Upper lobe of right lung (tissue), 1 donor: ENCODE measurements at regions not wholly inside any gene's neighbourhood (a gene's known extent, or its start where the extent isn't known, plus 50 kb on each side); places are given as distances from the start of the nearest gene placed in this dataset.

Source experiments
- ATAC-seq: fragments of 200-7000 bp; cut with Tn5 transposase; one replicate; pipeline ENCODE4 v1.9.1; 2020; ENCODE audit warnings: mild to moderate bottlenecking, moderate library complexity
- DNase-seq: peaks from one replicate; pipeline ENCODE4 v3.0.0-alpha.2; 2020
- H3K27ac ChIP-seq: fragments of 200-600 bp; one replicate; pipeline ENCODE4 v1.8.0; 2022
- H3K27me3 ChIP-seq: fragments of 200-600 bp; one replicate; pipeline ENCODE4 v1.8.0; 2022; ENCODE audit warnings: mild to moderate bottlenecking
- H3K36me3 ChIP-seq: fragments of 200-600 bp; one replicate; pipeline ENCODE4 v1.8.0; 2022
- H3K4me1 ChIP-seq: fragments of 200-600 bp; one replicate; pipeline ENCODE4 v1.8.0; 2022
- H3K4me3 ChIP-seq: fragments of 200-600 bp; one replicate; pipeline ENCODE4 v1.8.0; 2022; ENCODE audit warnings: mild to moderate bottlenecking
- H3K9me3 ChIP-seq: fragments of 200-600 bp; one replicate; pipeline ENCODE4 v1.8.0; 2022
- intact Hi-C: fragments of 100-400 bp; cut with DNase I; formaldehyde crosslinking; loops from one replicate; pipeline ENCODE4 v1.11.0; 2022
- TF ChIP-seq, protein P1 (sequence below): fragments of 200-600 bp; IDR thresholded peaks from one replicate; pipeline ENCODE4 v1.8.0; 2022; ENCODE audit warnings: antibody characterized with exemption
- donor health status: DM: no; HTN: yes; CAD: no; lungs with severe emphysema.

DNA sequence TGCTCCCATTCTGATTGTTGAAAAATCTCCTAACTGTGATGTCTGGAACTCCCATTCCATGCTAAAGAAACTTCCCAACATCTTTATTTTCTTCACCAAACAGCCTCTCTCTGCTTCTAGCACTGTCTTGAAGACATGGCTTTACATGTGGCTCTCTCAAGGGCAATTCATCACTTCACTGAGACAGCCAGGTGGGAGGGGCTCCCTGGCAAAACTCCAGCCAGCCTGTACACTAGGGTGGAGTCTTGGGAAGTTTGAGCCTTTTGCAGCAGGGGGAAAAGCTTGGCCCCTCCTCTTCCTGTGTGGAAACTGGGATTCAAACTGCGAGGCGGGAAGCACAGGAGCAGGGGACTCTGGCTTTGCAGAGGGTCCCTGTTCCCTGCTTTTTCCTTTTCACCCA, 130.5 kb upstream of the TTC29 start:
- Histone ChIP-seq H3K4me3 (no peak overlapping the region), H3K27ac (no peak overlapping the region), H3K27me3 (no peaks in the 10 kb centered on the region), H3K9me3 (no peaks in the 10 kb centered on the region), H3K4me1 (peaks cover 4% of the 10 kb centered on the region), H3K36me3 (no peaks in the 10 kb centered on the region)
- intact Hi-C loops = no loop called here
- no peak for ATAC-seq
- DNase-seq = no peak
- TF ChIP-seq, protein P1, sequence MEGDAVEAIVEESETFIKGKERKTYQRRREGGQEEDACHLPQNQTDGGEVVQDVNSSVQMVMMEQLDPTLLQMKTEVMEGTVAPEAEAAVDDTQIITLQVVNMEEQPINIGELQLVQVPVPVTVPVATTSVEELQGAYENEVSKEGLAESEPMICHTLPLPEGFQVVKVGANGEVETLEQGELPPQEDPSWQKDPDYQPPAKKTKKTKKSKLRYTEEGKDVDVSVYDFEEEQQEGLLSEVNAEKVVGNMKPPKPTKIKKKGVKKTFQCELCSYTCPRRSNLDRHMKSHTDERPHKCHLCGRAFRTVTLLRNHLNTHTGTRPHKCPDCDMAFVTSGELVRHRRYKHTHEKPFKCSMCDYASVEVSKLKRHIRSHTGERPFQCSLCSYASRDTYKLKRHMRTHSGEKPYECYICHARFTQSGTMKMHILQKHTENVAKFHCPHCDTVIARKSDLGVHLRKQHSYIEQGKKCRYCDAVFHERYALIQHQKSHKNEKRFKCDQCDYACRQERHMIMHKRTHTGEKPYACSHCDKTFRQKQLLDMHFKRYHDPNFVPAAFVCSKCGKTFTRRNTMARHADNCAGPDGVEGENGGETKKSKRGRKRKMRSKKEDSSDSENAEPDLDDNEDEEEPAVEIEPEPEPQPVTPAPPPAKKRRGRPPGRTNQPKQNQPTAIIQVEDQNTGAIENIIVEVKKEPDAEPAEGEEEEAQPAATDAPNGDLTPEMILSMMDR = no peak

DNA sequence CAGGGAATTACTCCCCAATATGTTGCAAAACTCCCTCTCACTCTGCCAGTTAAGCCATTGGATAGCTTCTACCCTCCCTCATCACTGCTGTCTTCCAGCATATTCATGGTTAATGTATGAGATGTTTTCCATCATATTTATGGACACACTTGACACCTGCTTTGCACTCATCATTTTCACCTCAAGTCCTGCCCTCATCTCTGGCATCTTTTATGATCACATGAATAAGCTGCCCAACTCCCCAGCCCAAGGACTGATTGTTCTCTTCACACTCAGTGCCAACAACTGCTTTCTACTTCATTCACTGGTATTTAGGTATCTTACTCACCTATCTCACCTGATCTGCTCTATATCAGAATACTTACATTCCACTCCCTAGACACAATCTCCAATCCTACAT, 131.1 kb upstream of the TTC29 start:
- intact Hi-C loops = no loop called here
- Histone ChIP-seq H3K27me3 (no peaks in the 10 kb centered on the region), H3K36me3 (no peaks in the 10 kb centered on the region), H3K9me3 (no peaks in the 10 kb centered on the region), H3K4me1 (peaks cover 4% of the 10 kb centered on the region), H3K27ac (no peak overlapping the region), H3K4me3 (no peak overlapping the region)
- ATAC-seq (no peak), DNase-seq (no peak)
- TF ChIP-seq, protein P1 = no peak

DNA sequence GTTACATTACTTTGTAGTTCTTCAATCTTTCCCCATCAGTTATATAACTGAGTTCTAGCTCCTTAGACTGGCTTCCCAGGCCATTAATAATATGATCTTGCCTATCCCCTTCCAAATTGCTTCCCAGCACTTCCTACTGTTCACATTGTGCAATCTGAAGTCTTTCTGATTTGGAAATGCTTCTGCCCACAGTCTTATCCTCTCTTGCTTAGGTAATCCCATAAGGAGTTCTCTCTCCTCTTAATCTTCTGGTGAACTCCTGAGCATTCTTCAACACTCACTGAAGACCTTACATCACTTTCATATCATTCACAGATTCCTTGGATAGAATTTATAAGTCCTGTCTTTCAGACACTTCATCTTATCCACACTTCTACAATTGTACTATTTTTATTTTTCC, 132.7 kb upstream of the TTC29 start:
- no peaks in the 10 kb centered on the region for H3K27me3 ChIP-seq
- no peak for ATAC-seq
- TF ChIP-seq, protein P1 = no peak
- H3K27ac ChIP-seq = no peak overlapping the region
- no peak overlapping the region for H3K4me3 ChIP-seq
- peaks cover 4% of the 10 kb centered on the region for H3K4me1 ChIP-seq
- H3K36me3 ChIP-seq = no peaks in the 10 kb centered on the region
- no peaks in the 10 kb centered on the region for H3K9me3 ChIP-seq
- intact Hi-C loops = no loop called here
- no peak for DNase-seq

DNA sequence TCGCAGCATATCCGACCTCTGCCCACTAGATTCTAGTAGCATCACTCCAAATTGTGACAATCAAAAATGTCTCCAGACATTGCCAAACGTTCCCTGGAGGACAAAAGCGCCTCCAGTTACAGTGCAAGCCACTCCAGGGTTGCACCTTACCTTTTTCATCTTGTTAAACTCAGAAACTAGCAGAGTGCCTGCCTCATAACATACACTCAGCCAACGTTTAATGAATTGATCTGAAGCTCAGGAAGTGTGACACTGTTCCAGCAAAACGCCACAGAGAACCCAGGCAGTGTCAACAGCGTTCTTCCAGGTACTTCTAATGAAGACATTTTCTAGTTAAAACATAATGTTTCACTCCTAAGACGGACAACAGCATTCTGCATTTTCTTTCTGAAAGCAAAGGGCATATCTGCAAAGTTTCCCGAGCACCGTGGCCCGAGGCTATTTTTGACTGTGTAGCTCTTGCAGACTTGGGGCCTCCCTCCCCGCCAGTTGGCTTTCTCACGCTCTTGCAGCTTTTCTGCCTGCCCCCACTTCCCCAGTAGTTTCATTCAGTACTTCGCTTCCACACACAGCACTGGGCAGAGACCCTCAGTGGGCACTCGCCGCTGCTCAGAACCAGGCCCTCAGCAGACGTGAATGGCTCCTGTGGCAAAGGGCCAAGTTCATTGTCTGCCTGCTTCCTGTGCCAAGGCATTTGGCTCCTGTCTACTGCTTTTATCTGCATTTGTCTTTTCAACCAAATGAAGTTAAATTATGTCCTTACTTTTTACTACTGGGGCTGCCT, 133.4 kb upstream of the TTC29 start:
- intact Hi-C loops = no loop called here
- Histone ChIP-seq H3K4me3 (peak overlapping the region; percentile 2), H3K27me3 (no peaks in the 10 kb centered on the region), H3K4me1 (peaks cover 4% of the 10 kb centered on the region), H3K27ac (no peak overlapping the region), H3K9me3 (no peaks in the 10 kb centered on the region), H3K36me3 (no peaks in the 10 kb centered on the region)
- no peak for DNase-seq
- ATAC-seq = no peak
- TF ChIP-seq, protein P1 = no peak

DNA sequence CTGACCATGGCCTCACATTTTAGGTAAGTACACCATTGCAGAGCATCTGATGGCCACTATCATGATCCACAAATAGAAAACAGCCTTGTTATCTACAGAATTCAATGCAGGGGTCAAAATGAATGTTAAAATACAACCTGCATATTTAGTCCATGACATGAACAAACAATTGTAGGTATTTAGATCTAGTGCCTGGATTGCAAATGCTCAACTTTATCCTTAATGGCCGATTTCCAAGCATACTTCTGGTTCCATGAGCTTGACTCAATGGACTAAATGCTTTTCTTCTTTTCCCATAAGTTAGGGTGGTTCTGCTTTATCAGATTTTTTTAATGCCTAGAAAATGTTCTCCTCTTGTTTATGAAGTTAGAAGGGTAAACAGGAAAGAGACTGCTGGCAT, 139.2 kb upstream of the TTC29 start:
- H3K4me1 ChIP-seq = peaks cover 4% of the 10 kb centered on the region
- no peak for ATAC-seq
- no peak for DNase-seq
- TF ChIP-seq, protein P1 = no peak
- H3K36me3 ChIP-seq = no peaks in the 10 kb centered on the region
- no peaks in the 10 kb centered on the region for H3K9me3 ChIP-seq
- H3K4me3 ChIP-seq = no peak overlapping the region
- intact Hi-C loops = loop anchor here (10.0 kb wide), 1 partner anchor 60 kb away; no protein-coding TSS in a partner anchor
- H3K27ac ChIP-seq = no peak overlapping the region
- no peaks in the 10 kb centered on the region for H3K27me3 ChIP-seq
